HFFc6 (cell line): ENCODE measurements at regions not wholly inside any gene's neighbourhood (a gene's known extent, or its start where the extent isn't known, plus 50 kb on each side); places are given as distances from the start of the nearest gene placed in this dataset.

Source experiments
- DNase-seq: peaks from one replicate; pipeline ENCODE4 v3.0.0-alpha.2; 2018
- H3K27ac Mint-ChIP-seq: 2 replicates; pipeline ENCODE4 v1.8.0; 2020; ENCODE audit warnings: mild to moderate bottlenecking, mixed read lengths
- H3K27me3 Mint-ChIP-seq: 2 replicates; pipeline ENCODE4 v1.8.0; 2021; ENCODE audit warnings: mild to moderate bottlenecking, moderate library complexity, mixed read lengths; ENCODE audit not compliant: insufficient read depth
- H3K36me3 Mint-ChIP-seq: 2 replicates; pipeline ENCODE4 v1.8.0; 2021; ENCODE audit warnings: low read depth, mixed read lengths
- H3K4me1 Mint-ChIP-seq: 2 replicates; pipeline ENCODE4 v1.8.0; 2020; ENCODE audit warnings: low read depth, mixed read lengths
- H3K4me3 Mint-ChIP-seq: 2 replicates; pipeline ENCODE4 v1.8.0; 2020; ENCODE audit warnings: mild to moderate bottlenecking, moderate library complexity, mixed read lengths
- H3K9me3 Mint-ChIP-seq: 2 replicates; pipeline ENCODE4 v1.8.0; 2020; ENCODE audit warnings: mild to moderate bottlenecking, mixed read lengths
- TF ChIP-seq, protein P1 (sequence below): fragments of 200-600 bp; sonication (generic); IDR thresholded peaks from 2 replicates; pipeline ENCODE4 v1.5.0; 2021; ENCODE audit warnings: antibody characterized with exemption, mild to moderate bottlenecking

DNA sequence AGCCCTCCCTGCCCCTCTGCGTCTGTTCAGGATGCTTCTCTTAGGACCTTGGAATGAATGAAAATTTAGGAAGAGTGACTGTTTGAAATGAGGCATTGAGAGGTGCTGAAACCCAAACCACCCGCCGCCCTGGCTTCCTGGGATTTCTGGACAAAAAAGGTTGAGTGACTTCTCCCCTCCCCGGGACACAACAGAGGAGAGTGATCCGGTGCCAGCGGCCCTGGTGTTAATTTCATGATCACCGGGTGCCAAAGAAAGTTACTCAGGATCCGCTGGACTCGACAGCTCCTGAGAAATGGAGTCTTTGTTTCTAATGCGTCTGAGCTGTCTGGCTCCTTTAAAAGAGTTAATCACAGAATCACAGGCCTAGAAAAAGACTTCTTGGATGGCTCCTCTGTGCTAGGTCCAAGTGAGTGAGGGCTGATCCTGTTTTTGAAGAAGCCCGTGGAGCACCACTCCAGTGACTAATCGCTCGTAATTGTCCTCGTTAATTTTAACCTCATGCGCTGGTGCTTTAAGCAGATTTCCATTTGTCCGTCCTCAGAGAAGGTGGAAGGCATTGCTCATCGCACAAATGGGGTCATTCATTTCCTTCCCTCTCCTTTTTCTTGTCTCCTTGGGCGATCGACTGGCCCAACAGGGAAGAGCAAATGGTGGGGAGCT is 144.4 kb upstream of the ZFHX3 start:
- Mint-ChIP-seq H3K36me3 (no peaks in the 10 kb centered on the region), H3K27ac (peak overlapping the region; percentile 71), H3K4me1 (peaks cover 20% of the 10 kb centered on the region), H3K4me3 (peak overlapping the region; percentile 70; the same call in 1 of the 2 replicates), H3K27me3 (peaks cover 10% of the 10 kb centered on the region), H3K9me3 (no peaks in the 10 kb centered on the region)
- TF ChIP-seq, protein P1, sequence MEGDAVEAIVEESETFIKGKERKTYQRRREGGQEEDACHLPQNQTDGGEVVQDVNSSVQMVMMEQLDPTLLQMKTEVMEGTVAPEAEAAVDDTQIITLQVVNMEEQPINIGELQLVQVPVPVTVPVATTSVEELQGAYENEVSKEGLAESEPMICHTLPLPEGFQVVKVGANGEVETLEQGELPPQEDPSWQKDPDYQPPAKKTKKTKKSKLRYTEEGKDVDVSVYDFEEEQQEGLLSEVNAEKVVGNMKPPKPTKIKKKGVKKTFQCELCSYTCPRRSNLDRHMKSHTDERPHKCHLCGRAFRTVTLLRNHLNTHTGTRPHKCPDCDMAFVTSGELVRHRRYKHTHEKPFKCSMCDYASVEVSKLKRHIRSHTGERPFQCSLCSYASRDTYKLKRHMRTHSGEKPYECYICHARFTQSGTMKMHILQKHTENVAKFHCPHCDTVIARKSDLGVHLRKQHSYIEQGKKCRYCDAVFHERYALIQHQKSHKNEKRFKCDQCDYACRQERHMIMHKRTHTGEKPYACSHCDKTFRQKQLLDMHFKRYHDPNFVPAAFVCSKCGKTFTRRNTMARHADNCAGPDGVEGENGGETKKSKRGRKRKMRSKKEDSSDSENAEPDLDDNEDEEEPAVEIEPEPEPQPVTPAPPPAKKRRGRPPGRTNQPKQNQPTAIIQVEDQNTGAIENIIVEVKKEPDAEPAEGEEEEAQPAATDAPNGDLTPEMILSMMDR: no peak
- peak; percentile 69 for DNase-seq

GRCh38 chr16:73191660-73192046 is 143.7 kb upstream of the ZFHX3 start:
- Mint-ChIP-seq H3K4me3 (no peak overlapping the region), H3K4me1 (peaks cover 27% of the 10 kb centered on the region), H3K27ac (no peak overlapping the region), H3K27me3 (peaks cover 10% of the 10 kb centered on the region), H3K9me3 (no peaks in the 10 kb centered on the region), H3K36me3 (no peaks in the 10 kb centered on the region)
- TF ChIP-seq, protein P1: no peak
- DNase-seq: no peak

DNA sequence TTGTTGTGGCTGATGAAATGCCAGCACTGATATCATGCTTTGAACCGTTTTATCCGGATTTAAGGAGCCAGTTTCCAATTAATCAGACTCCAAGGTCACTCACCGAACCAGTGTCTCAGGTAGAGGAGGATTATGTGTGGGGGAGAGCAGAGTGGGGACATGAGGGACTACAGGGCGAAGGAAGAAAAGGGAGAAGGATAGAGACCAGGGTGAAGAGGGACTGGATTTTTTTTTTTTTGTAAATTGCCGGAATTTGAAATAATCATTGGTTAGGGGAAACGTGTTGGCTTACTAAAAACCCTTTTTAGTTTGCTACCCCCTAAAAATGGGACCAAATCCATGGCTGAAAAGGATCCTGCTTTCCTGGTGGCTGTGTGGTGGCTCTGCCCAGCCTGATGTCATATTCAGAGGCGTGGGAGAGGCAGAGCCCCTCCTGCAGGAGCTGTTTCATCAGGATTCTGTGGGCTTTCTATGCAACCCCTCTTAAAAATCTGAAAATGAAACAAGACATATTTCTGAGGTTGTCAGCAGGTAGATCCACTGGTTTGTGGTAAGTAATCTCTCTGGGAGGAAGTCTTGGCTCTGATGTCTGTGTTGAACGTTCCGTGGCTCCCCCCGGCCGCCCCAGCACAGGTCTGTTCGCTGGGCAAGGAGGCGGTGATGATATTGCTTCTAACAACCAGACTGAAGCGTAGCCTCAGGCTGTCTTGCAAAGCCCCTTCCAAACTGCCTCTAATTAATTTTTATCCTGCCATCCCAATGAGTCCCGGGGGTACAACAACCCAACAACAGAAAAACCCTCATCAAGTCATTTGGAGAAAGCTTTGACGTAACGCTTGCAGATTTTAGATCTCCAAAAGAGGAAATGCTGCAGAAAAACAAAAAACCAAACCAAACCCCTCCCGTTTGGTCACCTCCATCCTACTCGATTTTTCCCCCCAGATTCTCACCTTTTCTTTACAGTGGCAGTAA is 143.0 kb upstream of the ZFHX3 start:
- peaks cover 10% of the 10 kb centered on the region for H3K27me3 Mint-ChIP-seq
- no peak overlapping the region for H3K27ac Mint-ChIP-seq
- no peak for DNase-seq
- no peaks in the 10 kb centered on the region for H3K9me3 Mint-ChIP-seq
- no peak overlapping the region for H3K4me3 Mint-ChIP-seq
- H3K36me3 Mint-ChIP-seq: no peaks in the 10 kb centered on the region
- peaks cover 22% of the 10 kb centered on the region for H3K4me1 Mint-ChIP-seq
- TF ChIP-seq, protein P1: no peak

GRCh38 chr16:73190256-73190655 is 142.3 kb upstream of the ZFHX3 start:
- H3K36me3 Mint-ChIP-seq: no peaks in the 10 kb centered on the region
- H3K27me3 Mint-ChIP-seq: peaks cover 10% of the 10 kb centered on the region
- no peak overlapping the region for H3K4me3 Mint-ChIP-seq
- no peaks in the 10 kb centered on the region for H3K9me3 Mint-ChIP-seq
- DNase-seq: no peak
- H3K4me1 Mint-ChIP-seq: peaks cover 22% of the 10 kb centered on the region
- no peak overlapping the region for H3K27ac Mint-ChIP-seq
- TF ChIP-seq, protein P1: no peak

DNA sequence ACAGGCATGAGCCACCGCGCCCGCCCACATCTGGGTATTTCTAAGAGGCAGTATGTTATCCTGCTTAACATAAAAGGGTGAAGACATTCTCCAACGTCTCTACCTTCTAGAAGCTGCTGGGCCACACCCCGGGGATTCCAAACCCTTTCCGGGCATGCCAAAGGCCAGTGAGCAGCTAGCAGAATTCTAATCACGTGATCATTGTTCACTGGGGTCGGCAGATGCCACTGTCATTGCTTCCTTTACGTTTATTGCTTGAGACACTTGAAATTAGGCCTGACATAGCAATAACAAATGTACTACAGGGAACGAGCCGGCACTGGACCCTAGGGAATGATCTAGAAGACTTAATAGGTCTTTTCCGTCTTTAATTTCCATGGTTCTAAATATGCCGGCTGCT is 141.2 kb upstream of the ZFHX3 start:
- DNase-seq: no peak
- TF ChIP-seq, protein P1: no peak
- Mint-ChIP-seq H3K36me3 (no peaks in the 10 kb centered on the region), H3K4me1 (peaks cover 24% of the 10 kb centered on the region), H3K4me3 (no peak overlapping the region), H3K27me3 (peaks cover 10% of the 10 kb centered on the region), H3K27ac (no peak overlapping the region), H3K9me3 (no peaks in the 10 kb centered on the region)
